CD4-positive, alpha-beta T cell treated with Interferon gamma for 1 hour (primary cell): ENCODE measurements at regions not wholly inside any gene's neighbourhood (a gene's known extent, or its start where the extent isn't known, plus 50 kb on each side); places are given as distances from the start of the nearest gene placed in this dataset.
"Not testable (repeated sequence)": the region's sequence is repeated elsewhere in the genome, so short reads cannot be mapped to it uniquely, and the experiment has no call there.

Experiments used
- DNase-seq: peaks from one replicate; pipeline ENCODE4 v3.0.0-alpha.2; 2020

DNA sequence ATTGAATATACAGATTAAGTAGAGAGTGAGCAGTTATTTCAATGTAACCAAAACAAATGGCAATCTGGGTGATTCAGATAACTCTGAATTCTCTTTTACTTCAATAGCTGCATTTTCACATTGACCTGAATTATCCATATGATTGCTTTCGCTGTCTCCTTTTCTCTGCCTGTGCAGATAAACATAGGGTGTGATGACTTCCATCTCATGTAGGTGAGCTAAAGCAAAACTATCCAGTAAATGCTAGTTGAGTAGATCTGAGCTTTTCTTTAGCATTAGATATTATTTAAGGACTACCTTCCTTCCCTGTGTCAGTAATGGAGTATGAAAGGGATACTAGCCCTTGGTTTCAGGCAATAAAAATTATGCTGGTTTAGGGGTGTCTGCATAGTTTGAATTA, 288.6 kb downstream of the OXSM start:
- DNase-seq = no peak

DNA sequence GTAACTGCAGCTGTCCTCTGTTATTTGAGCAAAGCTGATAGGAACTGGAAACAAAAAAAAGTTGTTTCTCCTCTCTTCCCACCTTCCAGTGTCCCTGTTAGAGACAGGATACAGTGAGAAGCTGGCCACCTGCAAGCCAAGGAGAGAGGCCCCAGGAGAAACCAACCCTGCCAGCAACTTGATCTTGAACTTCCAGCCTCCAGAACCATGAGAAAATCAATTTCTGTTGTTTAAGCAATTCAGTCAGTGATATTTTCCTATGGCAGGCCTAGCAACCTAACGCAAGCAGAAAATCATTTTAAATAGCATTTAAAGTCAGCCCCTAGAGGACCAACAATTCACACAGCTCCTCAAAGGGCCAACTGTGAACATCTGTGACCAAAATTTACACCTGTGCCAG, 291.3 kb downstream of the OXSM start:
- DNase-seq = no peak

DNA sequence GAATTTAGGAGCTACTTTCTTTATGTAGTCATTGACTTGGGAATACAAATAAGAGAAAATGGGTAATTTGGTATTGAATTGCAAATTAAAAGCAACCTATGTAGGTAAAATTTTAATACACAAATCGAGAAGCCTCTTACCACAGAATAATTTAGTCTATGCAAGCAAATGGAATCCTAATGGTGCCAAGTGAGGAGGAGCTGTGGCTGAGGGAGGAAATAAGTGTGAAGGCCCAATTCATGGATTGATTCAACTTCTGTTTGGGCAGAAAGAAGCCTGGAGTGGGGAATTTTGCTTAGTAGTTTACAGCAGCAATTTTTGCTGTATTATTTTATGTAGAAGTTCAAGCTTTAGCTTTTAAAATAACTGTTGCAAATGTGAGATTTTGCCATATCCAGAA, 291.9 kb downstream of the OXSM start:
- no peak for DNase-seq

DNA sequence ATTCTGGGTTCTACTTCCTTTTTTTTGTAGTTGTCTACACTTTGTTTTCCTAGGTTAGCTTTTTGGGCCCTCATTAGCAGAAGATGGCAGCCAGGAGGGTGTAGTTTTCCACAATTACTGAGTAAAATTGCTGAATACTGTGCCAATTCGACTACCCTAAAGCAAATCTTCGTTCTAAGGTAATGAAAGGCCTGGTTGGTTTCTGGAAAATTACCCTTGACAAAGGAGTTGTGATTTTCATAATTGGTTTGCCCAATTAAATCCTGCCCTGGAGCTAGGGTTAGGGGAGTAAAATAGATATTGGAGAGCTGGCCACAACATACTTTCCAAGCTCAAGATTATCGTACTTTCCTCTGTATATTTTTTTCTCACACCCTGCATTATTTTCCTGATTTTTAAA, 293.0 kb downstream of the OXSM start:
- DNase-seq = no peak

DNA sequence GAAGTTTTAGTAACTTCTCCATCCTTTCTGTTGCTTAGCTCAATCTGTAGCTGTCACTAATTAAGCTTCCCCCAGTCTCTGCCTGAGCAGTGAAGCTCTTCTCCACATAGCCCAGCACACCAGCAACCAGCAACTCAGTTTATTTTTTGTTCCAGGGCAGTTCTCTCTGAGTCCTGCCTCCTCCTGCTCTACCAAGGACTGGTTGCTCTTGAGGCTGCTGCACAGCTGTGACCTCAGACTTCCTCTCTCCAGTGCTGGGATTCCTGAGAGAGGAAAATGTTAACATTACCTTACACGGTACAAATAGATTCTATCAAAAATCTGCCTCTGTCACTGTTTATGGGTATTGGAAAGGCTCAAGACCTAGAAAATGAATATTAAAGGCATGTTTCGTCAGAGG, 294.7 kb downstream of the OXSM start:
- no peak for DNase-seq

DNA sequence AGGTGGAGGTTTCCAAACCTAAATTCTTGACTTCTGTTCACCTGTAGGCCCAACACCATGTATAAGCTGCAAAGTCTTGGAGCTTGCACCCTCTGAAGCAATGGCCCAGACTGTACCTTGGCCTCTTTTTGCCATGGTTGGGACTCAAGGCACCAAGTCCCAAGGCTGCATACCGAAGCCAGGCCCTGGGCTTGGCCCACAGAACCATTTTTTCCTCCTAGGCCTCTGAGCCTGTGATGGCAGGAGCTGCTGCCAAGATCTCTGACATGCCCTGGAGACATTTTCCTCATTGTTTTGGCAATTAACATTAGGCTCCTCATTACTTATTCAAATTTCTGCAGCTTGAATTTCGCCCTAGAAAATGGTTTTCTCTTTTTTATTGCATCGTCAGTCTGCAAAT, 297.9 kb downstream of the OXSM start:
- no peak for DNase-seq

DNA sequence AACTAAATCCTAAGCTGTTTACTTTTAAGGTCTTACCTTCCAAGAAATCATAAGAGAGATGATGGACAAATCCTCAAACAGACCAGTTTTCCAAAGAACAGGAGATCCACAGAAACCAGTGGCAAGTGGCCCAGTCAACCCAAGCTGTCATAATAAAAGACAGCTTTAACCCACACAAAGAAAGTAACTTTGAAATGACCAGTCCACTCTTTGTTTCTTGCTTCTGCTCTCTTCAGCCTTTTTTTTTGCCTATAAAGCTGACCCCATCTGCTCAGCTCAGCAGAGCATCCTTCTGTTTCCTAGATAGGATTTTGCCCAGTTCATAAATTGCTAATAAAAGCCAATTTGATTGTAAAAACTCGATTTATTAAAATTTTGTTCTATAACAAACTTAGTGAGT, 299.4 kb downstream of the OXSM start:
- no peak for DNase-seq

DNA sequence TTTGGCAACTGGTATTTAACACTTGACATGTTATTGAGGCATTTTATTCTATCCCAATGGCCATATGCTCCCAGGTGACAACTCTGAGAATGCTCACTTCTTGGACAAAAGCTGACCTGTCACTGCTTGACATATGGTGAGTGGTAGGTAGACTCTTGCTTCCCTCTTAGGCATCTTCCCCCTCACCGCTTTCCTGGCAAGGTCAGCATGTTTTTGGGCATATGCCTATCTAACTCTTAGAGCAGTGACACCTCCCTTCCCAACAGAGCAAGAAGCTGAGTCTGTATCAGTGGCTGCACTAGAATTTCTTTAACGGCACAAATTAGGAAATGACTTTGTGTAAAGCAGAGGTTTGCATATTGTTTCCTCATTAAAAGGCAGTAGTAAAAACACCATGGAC, 300.7 kb downstream of the OXSM start:
- no peak for DNase-seq

DNA sequence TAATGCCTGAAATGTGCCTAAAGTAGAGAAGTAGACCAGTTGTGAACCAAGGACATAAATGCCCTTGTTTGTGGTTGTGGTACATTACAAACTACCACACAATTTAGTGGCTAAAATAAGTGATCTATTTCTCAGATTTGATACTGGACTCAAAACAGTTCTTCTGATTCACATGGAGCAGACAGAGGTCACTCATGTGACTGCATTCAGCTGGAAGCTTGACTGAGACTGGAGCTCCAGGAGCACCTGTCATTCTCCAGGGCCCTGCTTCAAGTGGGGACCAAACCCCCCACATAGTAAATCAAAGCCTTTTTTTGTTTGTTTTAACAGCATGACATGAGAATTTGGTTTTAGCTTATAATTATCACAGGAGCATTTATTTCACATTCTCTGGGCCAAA, 301.2 kb downstream of the OXSM start:
- DNase-seq = no peak

DNA sequence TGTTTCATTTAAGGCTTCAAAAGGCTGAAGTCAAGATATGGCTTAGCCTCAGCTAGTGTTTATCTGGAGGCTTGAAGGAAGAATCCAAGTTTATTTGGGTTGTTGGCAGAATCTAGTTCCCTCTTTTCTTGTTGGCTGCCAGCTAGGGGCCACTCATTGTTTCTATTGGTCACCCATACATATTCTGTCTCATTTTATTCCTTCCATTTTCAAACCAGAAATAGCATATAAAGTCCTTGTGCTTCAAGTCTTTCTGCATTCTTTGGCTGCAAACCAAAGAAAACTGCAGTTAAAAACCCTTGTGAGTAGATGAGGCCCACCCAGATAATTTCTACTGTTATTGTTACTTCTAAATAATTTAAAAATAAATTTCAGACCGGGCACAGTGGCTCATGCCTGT, 301.7 kb downstream of the OXSM start:
- no peak for DNase-seq

DNA sequence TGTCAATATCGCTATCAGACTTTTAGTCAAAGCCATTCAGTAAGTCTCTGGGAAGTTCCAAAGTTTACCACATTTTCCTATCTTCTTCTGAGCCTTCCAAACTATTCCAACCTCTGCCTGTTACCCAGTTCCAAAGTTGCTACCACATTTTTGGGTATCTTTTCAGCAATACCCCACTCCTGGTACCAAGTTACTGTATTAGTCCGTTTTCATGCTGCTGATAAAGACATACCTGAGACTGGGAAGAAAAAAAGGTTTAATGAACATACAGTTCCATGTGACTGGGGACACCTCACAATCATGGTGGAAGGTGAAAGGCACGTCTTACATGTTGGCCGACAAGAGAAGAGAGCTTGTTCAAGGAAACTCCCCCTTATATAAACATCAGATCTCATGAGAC, 307.2 kb downstream of the OXSM start:
- DNase-seq = not testable (repeated sequence)

DNA sequence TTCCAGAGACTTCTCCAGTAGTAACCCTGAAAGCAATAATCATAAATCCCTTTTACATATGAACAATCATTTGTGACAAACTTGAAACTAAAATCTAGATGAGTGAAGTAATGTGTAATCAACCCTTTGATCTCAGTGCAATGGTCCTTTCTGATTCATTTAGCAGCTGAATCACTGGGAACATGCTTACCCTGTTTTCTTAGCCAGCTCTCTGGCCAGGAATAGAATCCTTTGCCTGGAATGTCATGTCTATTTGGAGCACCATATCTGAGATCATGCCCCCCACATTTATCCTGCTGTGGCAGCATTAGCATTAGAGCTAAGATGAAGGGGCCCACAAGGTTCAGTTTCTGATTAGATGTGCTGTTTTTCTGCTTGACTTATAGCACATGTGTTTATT, 309.8 kb downstream of the OXSM start:
- DNase-seq = no peak

DNA sequence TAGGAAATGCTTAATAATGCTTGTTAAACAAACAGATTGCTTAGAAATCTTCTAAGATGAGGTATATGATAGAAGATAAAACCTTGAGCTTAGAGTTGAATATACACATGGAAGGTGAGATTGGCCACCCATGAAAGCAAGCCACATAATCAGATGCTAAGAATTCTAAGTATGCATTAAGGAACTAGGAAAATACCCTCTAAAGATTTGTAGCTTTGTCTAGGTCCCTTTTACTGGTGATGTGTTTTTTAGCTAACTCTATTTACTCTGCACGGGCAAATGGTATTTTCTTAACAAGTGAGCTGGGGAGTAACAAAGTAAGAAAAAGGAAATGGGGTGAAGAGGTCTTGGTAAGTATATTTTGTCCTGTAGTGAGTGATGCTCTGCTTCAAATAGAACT, 310.3 kb downstream of the OXSM start:
- no peak for DNase-seq

DNA sequence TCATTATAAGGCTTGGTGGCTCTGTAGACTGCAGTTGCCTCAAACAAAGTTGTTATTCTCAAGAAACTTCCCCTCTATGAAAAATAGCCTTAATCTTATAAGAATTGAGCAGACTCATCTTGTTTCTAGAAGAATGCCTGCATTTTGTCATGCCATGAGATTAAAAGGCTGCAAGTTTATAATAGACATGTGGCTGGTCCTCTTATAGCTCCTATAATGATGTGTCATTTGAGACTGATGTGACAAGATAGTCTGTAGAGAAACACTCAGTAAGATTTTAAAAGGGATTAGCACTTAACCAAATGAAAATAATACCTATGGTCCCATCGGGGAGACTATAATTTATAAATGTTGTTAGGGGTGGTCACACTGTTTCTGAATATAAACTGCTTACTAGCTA, 312.5 kb downstream of the OXSM start:
- DNase-seq = no peak

DNA sequence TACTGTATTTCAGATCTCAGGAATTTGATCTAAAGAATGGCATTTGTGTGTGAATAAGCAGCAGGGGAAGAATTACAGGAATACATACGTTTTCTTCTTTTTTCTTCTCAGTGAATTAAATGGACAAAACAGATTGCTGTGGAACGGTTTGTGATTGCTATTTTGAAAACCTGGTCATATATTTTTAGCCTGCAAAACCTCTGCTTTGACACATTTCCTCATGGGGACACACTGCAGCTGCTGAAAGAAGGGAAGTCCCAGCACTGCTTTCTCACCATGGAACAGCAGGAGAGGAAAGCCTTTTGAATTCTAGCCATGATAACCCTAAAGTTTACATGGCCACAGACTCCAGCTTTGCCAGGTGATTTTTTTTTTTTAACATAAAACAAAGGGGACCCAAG, 315.0 kb downstream of the OXSM start:
- DNase-seq = no peak

DNA sequence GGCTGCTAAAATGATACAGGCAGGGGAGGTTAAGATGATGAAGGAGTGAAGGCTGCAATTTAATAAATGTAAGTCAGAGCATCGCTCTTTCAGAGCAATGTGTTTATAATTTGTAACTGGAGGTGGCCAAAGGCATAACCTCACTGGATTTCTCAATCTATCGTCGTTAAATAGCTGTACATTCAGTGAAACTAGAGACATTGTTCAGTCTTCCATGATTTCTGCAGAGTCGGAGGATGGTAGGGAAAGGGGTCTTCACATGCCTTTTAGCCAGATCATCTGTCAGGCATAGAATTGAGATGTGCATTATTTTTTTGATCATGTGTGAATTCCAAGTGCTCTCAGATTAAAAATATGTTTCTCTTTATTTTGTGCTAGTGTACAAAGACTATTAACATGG, 315.4 kb downstream of the OXSM start:
- DNase-seq = no peak

DNA sequence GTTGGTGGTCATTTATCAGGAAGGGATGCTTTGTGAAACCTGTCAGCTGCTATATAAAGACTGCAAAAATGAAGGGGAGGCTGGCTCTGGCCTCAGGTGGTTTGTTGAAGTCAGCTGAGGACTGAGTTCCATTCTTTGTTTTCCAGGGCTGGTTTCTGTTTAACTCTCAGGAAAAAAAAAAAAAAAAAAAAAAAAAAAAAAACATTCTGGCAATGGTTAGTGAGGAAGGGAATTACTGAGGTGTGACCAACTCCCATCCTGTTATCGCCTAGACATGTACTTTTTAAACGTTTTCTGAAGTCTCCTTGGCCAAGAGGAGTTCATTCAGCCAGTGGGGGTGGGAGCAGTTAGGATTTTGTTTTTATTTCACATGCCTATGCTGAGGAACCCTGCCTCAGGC, 316.3 kb downstream of the OXSM start:
- DNase-seq = no peak

DNA sequence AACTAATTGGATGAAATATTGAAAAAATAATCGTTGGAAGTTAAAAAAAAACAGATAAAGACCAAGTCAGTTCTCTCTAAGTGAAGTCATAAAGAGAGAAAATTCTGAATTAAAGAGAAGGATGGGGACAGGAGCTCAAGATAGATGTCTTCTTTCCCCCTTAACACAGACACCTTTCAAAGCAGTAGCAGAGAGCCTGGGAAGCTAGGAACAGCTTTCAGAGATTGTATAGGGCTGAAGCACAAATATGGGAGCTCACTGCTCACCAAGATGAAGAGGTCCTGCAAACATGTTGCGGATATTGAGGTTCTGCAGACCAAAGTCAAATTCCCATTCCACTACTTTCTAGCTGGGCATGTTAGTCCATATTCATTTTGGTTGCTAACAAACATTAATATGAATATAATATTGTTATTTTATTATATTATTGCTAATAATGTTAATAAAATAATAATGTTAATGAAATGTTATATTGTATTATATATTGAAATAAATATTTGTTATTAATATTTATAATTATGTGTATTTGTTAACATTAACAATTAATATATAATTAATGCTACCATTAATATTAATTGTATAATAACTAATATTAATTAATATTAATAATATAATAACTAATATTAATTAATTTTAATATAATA, 319.1 kb downstream of the OXSM start:
- DNase-seq = no peak

DNA sequence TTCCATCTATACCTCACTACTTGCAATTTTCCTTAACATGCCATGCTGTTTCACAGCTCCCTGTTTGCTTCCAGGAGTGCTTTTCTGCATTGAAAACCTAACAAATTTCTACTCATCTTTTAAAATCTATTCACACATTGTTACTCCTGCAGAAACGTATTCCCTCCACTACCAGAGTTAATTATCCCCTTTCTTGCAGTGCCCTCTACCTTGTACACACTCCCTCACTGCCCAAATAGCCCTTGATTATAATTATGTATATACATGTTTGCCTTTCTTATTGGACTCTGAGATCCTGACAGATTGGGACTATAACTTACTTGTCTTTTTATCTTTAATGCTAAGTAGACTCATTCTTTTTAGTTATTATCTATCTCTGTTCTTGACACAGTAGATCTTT, 325.0 kb downstream of the OXSM start:
- no peak for DNase-seq

DNA sequence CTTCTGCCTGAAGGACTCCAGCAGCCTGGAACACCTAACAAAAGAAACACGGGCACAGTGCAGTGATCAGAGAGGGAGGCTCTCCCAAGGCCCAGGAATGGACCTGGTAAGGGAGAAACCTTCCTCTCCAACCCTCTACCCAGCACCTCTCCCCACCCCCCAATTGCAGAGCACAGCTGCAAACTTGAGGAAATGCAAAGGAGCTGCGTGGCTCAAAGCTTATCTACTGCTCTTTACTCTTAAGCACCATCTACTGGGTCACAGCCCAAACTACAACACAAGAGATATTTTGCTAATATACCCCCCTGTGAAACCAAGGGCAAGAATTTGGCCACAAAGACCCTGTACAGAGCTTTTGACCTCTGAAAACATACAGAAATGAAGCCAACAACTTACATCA, 328.3 kb downstream of the OXSM start:
- no peak for DNase-seq

DNA sequence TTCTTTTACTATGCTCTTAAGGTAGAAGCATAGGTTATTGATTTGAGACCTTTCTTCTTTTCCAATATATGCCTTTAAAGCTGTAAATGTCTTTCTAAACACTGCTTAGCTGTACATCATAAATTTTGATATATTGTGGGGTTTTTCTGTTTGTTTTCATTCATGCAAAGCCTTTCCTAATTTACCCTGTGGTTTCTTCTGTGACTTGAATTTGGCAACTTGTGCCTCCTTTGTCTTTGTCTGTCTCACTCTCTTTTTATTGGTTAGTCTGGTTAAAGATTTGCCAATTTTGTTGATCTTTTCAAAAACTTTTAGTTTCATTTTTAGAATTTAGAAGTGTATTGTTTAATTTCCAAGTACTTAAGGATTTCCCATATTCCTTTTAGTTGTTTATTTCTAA, 343.1 kb downstream of the OXSM start:
- DNase-seq = no peak

DNA sequence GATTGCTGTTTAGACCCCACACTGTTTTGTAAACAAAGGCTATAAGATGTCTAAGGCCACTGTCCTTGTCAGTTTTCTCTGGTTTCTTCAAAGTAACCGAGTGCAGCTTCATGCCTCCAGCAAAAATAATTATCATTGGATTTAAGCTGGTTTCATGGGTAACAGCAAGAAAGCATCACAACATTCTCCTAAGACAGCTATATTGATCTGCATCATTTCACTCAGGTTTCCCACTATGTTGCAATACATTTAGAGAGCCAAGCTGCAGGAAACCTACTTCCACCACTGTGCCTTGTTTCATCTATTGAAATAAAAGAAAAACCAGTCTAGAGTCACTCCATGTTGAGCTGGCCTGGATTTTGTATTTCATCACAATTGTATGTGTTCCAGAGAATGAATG, 351.4 kb downstream of the OXSM start:
- DNase-seq = no peak

DNA sequence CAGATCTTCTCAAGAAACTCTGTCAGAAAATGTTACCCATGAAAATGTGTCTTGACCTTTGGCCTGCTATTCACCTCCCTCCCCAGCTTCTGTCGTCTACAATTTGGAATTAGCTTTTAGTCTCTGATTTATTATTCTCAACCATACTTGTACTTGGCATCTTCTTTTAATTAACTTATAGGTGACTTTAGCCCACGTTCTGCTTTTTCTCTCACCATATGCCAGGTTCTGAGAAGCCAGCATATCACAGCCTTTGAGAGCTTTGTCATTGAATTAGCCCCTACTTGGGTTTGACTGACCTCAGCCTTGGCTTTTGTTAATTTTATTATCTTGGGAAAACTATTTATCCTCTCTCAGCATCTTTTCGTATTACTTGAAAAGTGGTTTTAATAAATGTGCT, 355.9 kb downstream of the OXSM start:
- DNase-seq = no peak

DNA sequence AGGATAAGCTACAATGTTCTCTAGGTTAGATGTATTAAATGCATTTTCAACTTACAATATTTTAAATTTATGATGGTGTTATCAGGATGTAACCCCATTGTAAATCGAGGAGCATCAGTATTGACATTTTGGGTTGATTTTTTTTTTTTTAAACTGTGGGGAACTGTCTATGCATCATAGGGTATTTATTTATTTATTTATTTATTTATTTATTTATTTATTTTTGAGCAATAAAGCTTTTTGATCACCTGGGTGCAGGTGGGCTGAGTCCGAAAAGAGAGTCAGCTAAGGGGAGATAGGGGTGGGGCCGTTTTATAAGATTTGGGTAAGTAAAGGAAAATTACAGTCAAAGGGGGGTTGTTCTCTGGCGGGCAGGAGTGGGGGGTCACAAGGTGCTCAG, 367.5 kb downstream of the OXSM start:
- not testable (repeated sequence) for DNase-seq

DNA sequence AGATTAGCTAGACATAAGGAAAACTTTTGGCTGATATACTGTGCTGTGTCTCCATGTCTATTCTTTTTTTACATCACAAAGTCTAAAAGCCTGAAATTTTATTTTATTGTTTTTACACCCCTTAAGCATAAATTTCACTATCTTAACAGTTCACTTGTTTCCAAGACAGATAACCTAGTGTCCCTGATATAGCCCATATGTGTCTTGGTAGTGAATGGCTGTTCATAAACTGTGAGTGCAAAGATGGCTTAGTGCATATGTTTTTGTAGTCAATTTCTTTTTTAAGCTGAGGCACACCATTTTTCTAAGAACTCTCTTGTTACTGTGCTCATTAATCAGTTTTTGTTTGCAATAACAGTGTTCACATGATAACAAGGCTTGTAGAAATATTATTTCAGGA, 381.1 kb downstream of the OXSM start:
- no peak for DNase-seq

DNA sequence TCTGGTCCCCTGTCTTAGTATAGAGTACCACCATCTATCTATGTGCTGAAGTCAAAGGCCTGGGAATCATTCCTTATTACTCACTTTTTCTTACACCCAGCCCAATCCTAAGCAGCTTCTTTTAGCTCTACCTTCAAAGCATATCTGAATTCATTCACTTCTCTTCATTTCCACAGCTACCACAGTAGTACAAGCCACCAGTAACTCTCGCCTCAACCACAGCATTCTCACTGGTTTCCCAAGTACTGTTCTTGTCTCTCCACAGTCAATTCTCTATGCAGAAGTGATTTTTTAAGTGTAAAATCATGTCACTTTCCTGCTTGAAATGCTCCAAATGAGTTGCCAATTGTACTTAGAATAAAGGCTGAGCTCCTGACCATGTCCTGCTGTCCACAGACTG, 401.7 kb downstream of the OXSM start:
- no peak for DNase-seq
